ENCODE measurements at regions not wholly inside any gene's neighbourhood (a gene's known extent, or its start where the extent isn't known, plus 50 kb on each side); places are given as distances from the start of the nearest gene placed in this dataset.

- TF ChIP-seq POLR2A (IDR thresholded peaks at IDR 0.05; ENCODE audit: low read depth, low read length) (no peak), POLR2AphosphoS5 (IDR thresholded peaks at IDR 0.05; ENCODE audit: low read depth, low read length) (no peak), TAF1 (IDR thresholded peaks at IDR 0.05; ENCODE audit: low read depth, low read length) (no peak), SPI1 (IDR thresholded peaks at IDR 0.05; ENCODE audit: low read depth, low read length) (no peak)
Measured at GRCh38 chr20:40775561-40776146, 86.6 kb upstream of the MAFB start.
